Amniotic stem cell (primary cell): ENCODE measurements at regions not wholly inside any gene's neighbourhood (a gene's known extent, or its start where the extent isn't known, plus 50 kb on each side); places are given as distances from the start of the nearest gene placed in this dataset.
A peak's percentile ranks its signal among the peaks of the same experiment; 100 is the strongest.

Source experiments
- DNase-seq: peaks from one replicate; lab custom pipeline; 2025; lab: John Stamatoyannopoulos, UW

- no peak for DNase-seq
These were observed 160.2 kb upstream of the CPEB2 start for GRCh38 chr4:14841801-14842768.

DNA sequence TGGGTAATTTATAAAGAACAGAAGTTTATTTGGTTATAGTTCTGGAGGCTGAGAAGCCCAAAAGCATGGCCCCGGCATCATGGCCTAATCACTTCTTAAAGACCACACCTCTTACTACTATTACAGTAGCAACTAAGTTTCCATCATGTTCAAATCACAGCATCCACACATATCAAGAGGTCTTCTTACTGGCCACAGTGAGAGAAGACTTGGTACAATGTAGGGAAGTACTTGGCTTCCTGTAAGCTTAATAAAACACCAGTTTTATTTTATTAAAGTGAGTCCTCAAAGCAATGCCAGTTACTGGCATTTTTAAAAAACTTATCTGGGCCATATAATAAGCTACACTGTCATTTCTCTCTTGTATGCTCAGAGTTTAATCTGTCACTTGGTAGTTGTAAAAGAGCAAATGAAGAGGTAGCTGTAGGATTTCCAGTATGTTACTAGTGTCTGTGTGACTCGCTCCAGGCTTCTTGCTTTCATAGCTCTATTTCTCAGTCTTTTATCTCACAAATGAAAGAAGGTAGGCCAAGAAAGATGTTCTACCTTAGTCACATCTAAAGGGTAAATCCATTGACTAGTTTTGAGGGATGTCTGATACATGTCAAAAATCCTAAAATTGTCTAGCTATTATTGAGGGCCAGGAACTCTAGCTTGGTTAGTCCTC, 159.2 kb upstream of the CPEB2 start:
- DNase-seq: no peak

DNA sequence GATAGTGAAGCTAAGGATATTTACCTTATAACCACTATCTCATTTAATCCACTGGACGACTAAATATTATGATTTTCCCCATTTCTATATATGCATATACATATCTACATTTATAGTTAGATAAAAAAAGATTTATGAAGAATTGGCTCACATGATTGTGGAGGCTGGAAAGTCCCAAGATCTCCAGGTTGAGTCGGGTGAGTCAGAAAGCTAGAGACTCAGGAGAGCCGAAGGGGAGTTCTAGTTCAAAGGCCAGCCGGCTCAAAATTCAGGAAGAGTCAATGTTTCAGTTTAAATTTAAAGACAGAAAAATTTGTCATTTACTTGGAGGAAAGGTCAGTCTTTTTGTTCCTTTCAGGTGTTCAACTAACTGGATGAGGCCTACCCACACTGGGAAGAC, 158.2 kb upstream of the CPEB2 start:
- no peak for DNase-seq

DNA sequence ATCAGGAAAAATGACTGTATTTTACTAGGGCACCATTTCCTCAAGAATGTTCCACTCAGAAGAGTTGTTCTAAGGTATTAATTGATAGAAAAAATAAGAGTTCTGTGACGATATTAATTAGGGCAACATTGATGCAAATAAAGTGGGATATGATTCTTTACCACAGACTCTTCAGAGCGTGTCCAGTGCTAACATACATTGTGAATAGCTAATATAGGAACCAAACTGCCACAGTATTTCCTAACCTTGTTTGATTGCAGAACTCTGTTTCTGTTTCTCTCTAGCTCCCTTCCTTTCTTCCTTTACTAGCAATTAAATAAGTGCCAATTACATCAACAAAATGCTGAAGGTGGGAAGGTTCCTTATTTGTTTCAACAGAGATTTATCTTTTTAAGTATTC, 154.1 kb upstream of the CPEB2 start:
- DNase-seq: no peak

GRCh38 chr4:14850455-14851097, 151.7 kb upstream of the CPEB2 start:
- DNase-seq: no peak

DNA sequence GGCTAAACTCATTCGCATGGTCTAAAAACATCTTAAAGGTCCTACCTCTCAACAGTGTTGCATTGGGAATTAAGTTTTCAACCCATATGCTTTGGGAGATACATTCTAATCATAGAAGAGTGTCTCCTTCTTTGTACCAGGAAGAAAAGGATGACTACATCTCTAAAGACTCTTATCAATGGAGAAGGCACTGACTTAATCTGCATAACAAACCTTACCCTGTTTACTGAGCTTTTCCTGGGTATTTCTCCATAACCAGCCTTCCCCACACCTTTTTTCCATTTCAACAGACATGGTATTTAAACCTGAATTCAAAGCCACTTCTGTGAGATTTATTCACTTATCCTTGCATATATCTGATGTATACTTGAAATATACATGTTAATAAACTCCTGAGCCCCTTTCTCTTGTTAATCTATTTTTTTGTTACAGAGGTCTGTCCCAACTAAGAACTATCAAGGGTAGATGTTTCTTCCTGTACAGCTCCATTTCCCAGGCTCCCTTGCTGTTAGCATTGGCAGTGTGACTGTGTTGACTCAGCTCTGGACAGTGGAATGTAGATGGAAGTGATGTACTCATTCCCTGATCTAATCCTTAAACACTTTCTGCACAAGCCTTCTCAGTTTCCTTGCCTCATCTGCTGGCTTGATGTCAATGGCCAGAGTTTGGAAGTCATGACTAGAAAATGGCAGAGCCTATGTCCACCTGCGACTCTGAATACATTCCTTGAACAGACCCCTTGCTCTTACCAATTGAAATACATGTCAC, 148.9 kb upstream of the CPEB2 start:
- DNase-seq: peak; percentile 76

DNA sequence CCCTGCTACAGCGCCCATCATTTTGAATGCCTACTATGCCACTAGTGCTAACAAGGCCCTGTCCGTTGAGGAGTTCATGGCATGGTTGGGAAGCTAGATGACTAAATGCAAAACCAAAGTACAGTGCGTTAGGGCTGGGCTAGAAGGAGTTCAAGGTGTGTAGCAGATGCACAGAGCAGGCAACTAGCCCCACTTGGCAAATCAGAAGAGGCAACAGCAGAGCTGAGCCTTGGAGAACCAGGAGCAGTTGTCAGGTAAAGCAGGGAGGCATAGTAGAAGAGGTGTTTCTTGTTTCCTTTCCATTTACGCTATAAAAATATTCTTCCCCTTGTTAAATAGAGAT, 146.6 kb upstream of the CPEB2 start:
- no peak for DNase-seq

GRCh38 chr4:14856062-14856933, 146.0 kb upstream of the CPEB2 start:
- DNase-seq: peak; percentile 97

GRCh38 chr4:14856934-14857235, 145.4 kb upstream of the CPEB2 start:
- DNase-seq: no peak

- no peak for DNase-seq
These were observed 144.8 kb upstream of the CPEB2 start for GRCh38 chr4:14857475-14857874.

DNA sequence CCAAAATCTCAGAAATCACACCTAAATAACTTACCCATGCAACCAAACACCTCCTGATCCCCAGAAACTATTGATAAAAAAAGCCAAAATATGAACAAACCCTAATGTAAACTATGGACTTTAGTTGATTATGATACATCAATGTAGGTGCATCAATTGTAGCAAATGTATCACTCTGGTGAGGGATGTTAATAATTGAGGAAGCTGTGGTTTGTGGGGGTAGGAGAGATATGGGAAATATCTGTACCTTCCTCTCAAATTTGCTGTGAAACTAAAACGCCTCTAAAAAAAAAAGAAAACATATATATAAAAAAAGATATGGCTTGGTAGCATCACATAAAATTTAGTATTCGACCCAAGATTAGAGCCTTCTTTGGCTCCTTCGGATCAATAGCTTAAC, 144.3 kb upstream of the CPEB2 start:
- no peak for DNase-seq

- no peak for DNase-seq
These were observed 139.4 kb upstream of the CPEB2 start for GRCh38 chr4:14862891-14863290.

DNA sequence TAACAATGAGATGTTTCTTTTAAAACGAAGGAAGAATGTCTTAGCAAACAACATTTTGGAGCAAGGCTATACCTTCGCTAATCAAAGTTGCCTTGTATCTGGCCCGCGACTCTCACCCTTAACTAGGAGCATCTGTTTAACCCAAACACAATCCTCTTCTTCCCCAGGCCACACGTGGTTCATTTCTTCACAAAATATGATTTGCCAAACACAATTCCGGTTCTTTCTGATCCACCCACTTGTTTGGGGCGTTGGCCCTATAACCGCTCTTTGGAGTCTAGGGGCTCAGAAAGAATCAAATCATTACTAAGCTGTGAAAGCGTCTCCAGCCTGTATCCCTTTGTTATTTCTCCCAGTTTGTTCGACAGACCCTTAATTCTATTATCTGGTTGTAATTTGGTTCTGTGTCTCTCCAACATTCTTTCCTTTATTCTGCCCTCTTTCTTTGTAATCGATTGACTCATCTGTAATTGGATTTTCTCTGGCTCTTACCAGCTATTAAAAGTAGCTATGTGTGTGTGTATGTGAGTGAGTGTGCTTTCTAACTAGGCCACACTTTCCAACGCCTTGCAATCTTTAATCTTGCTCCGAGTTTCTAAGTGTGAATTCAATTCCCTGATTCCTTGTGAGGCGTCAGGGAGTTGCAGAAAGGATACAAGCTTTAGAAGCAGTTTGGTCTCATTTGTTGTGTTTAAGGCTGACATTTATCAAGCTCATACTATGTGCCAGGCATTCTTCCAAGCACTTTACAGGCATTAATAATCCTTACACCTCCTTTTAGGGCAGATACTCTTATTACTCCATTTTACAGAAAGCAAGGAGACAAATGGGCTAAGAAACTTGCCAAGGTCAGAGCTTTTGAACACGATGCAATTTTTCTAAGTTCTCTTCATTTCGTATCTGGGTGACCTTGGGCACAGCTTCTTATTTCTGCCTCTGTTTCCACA, 138.6 kb upstream of the CPEB2 start:
- DNase-seq: no peak

GRCh38 chr4:14864365-14865030, 137.8 kb upstream of the CPEB2 start:
- no peak for DNase-seq

DNA sequence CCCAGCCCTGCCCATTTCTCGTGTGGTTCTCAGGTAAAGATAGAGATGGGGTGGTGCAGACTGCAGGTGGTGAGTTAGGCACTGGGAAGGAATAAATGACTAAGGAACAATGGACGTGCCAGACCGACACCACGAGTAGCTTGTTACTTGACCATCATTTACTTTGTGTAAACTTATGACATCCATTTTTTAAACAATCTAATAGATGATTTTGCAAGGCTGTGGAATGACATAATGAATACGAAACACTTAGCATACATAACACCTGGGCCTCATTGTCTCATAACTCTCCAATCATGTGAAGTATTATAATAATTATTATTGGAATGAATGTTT, 137.3 kb upstream of the CPEB2 start:
- no peak for DNase-seq

GRCh38 chr4:14865804-14866203, 136.5 kb upstream of the CPEB2 start:
- no peak for DNase-seq

GRCh38 chr4:14867847-14868246, 134.4 kb upstream of the CPEB2 start:
- DNase-seq: no peak

- no peak for DNase-seq
These were observed 133.6 kb upstream of the CPEB2 start for GRCh38 chr4:14868426-14869395.
